ENCODE measurements at regions not wholly inside any gene's neighbourhood (a gene's known extent, or its start where the extent isn't known, plus 50 kb on each side); places are given as distances from the start of the nearest gene placed in this dataset.

DNA sequence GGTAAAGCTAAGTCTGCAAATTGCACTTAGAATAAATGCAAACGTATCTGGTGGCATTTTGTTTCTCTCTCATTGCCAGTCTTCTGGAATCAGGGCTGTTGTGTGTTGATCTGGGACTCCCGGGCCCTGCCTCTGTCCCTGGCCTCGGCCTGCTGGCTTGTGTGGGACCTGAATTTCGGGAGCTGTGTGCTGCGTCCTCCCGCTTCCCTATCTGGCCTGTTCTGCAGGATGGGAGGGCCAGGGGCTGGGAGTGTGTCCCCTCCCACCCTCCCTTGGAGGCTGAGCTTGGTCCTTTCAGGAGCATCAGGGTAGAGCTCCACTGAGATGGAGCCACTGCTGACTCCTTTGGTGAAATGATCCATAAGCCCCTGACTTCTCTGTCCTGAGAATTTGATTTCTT lies 118.5 kb downstream of the ACKR3 start:
- Histone ChIP-seq H3K27me3 (no peaks in the 10 kb centered on the region), H3K4me3 (no peak overlapping the region), H3K36me3 (no peaks in the 10 kb centered on the region), H3K4me1 (no peaks in the 10 kb centered on the region), H3K9me3 (no peaks in the 10 kb centered on the region), H3K27ac (no peak overlapping the region)
- DNase-seq: no peak
- WGBS, 2 donors (ENCODE audit: low coverage in 1 of 2): 79% methylated on average over 6 of the region's 6 CpGs; no CpG with 5 or more reads in 1 of the 2 donors
- in situ Hi-C loops (cut with MboI; ENCODE audit: low pct_ligation_motif_present in 1 of 4, low pct_unique_long_range_greater_than_20kb in 1 of 4, low sequenced_read_pairs in 3 of 4): no loop called here
- TF ChIP-seq POLR2AphosphoS5 (IDR thresholded peaks at IDR 0.05): no peak
- TF ChIP-seq EP300 (IDR thresholded peaks at IDR 0.05; ENCODE audit: low read depth): no peak
- TF ChIP-seq, protein P1, sequence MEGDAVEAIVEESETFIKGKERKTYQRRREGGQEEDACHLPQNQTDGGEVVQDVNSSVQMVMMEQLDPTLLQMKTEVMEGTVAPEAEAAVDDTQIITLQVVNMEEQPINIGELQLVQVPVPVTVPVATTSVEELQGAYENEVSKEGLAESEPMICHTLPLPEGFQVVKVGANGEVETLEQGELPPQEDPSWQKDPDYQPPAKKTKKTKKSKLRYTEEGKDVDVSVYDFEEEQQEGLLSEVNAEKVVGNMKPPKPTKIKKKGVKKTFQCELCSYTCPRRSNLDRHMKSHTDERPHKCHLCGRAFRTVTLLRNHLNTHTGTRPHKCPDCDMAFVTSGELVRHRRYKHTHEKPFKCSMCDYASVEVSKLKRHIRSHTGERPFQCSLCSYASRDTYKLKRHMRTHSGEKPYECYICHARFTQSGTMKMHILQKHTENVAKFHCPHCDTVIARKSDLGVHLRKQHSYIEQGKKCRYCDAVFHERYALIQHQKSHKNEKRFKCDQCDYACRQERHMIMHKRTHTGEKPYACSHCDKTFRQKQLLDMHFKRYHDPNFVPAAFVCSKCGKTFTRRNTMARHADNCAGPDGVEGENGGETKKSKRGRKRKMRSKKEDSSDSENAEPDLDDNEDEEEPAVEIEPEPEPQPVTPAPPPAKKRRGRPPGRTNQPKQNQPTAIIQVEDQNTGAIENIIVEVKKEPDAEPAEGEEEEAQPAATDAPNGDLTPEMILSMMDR (IDR thresholded peaks at IDR 0.05): no peak
- TF ChIP-seq POLR2A (IDR thresholded peaks at IDR 0.05): no peak
- intact Hi-C loops (cut with DNase I; ENCODE audit: low total_unique reads): no loop called here

DNA sequence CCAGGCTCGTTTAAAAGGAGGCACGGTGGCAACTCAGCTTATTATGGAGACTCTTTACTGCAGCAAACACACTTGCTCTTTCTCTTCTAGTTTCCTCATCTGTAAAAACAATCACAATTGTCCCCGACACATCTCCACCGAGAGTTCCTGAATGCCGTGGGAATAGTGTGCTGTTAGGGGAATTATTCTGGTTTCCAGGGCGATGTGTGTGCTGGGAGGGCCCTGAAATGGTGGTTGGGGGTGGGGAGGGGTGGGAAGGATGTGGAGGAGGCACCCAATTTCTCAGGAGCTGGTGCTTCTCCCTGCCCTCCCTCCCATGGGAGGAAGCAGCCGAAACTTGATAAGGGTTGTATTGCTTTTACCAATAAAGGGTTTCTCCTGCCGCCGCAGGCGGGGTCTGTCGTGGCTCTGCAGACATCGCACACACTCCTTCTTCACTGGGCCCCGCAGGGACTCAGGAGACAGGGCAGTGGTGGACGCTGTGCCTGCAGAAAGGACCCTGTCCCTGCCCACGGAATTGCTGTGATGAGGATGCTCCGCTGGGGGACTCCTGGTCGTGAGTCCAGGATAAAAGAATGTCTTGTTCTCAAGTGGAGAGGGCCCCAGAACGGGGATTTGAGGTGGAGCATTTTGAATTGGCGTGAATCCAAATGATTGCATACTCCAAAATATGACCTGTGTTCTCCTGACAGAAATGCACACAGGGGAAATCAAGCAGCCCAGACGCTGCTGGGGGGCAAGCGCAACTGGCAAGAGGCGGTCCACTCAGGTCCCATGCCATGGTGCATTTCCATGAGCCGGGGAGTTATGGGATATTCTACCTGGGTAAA lies 119.2 kb downstream of the ACKR3 start:
- H3K27me3 ChIP-seq: no peaks in the 10 kb centered on the region
- H3K4me3 ChIP-seq: no peak overlapping the region
- DNase-seq: no peak
- intact Hi-C loops (cut with DNase I; ENCODE audit: low total_unique reads) (no loop called here), in situ Hi-C loops (cut with MboI; ENCODE audit: low pct_ligation_motif_present in 1 of 4, low pct_unique_long_range_greater_than_20kb in 1 of 4, low sequenced_read_pairs in 3 of 4) (no loop called here)
- no peak overlapping the region for H3K27ac ChIP-seq
- WGBS, 2 donors (ENCODE audit: low coverage in 1 of 2): 70 to 71% methylated on average over 9 to 23 of the region's 23 CpGs
- no peaks in the 10 kb centered on the region for H3K36me3 ChIP-seq
- no peaks in the 10 kb centered on the region for H3K9me3 ChIP-seq
- TF ChIP-seq, protein P1 (IDR thresholded peaks at IDR 0.05): no peak
- TF ChIP-seq POLR2AphosphoS5 (IDR thresholded peaks at IDR 0.05): no peak
- no peak for TF ChIP-seq EP300 (IDR thresholded peaks at IDR 0.05; ENCODE audit: low read depth)
- TF ChIP-seq POLR2A (IDR thresholded peaks at IDR 0.05): no peak
- no peaks in the 10 kb centered on the region for H3K4me1 ChIP-seq

DNA sequence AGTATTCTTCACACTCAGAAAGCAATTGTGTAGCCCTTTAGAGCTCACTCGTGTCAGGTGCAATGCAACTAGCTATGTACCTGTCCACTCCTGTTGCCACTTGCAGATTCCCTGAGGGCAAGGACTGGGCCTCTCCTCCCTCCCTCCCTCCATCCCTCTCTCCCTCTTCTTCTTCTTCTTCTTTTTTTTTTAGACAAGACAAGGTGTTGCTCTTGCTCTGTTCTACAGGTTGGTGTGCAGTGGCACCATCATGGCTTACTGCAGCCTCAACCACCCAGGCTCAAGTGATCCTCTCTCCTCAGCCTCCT lies 119.7 kb downstream of the ACKR3 start:
- Histone ChIP-seq H3K4me3 (no peak overlapping the region), H3K27ac (no peak overlapping the region), H3K9me3 (no peaks in the 10 kb centered on the region), H3K4me1 (no peaks in the 10 kb centered on the region), H3K36me3 (no peaks in the 10 kb centered on the region), H3K27me3 (no peaks in the 10 kb centered on the region)
- no peak for DNase-seq
- no peak for TF ChIP-seq POLR2AphosphoS5 (IDR thresholded peaks at IDR 0.05)
- no peak for TF ChIP-seq EP300 (IDR thresholded peaks at IDR 0.05; ENCODE audit: low read depth)
- TF ChIP-seq, protein P1 (IDR thresholded peaks at IDR 0.05): no peak
- no peak for TF ChIP-seq POLR2A (IDR thresholded peaks at IDR 0.05)
- WGBS, 2 donors (ENCODE audit: low coverage in 1 of 2): 59% methylated on average over 1 of the region's 1 CpG; no CpG with 5 or more reads in 1 of the 2 donors
- in situ Hi-C loops (cut with MboI; ENCODE audit: low pct_ligation_motif_present in 1 of 4, low pct_unique_long_range_greater_than_20kb in 1 of 4, low sequenced_read_pairs in 3 of 4): no loop called here
- intact Hi-C loops (cut with DNase I; ENCODE audit: low total_unique reads): no loop called here

DNA sequence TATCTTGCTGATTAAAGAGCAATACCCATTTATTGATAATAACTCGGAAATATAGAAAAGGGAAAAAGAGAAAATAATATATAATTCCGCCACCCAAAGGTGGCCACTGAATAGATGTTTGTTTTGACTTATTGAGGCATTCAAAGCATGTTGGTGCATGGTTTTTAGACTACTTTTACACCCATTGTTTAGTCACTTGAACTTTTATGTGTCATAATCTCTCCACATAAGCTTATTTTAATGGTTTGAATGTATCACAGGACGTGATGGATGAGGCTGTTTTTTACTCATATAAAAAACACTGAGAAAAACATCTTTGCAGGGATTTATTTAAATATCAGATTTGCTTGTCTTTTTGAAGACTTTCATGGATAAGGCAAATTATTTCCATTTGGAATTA lies 120.4 kb downstream of the ACKR3 start:
- H3K27me3 ChIP-seq: no peaks in the 10 kb centered on the region
- no peaks in the 10 kb centered on the region for H3K36me3 ChIP-seq
- TF ChIP-seq POLR2A (IDR thresholded peaks at IDR 0.05) (no peak), POLR2AphosphoS5 (IDR thresholded peaks at IDR 0.05) (no peak), EP300 (IDR thresholded peaks at IDR 0.05; ENCODE audit: low read depth) (no peak)
- TF ChIP-seq, protein P1 (IDR thresholded peaks at IDR 0.05): no peak
- intact Hi-C loops (cut with DNase I; ENCODE audit: low total_unique reads) (no loop called here), in situ Hi-C loops (cut with MboI; ENCODE audit: low pct_ligation_motif_present in 1 of 4, low pct_unique_long_range_greater_than_20kb in 1 of 4, low sequenced_read_pairs in 3 of 4) (no loop called here)
- no peak for DNase-seq
- H3K9me3 ChIP-seq: no peaks in the 10 kb centered on the region
- no peak overlapping the region for H3K27ac ChIP-seq
- WGBS, 2 donors (ENCODE audit: low coverage in 1 of 2): 74 to 89% methylated on average over 3 of the region's 3 CpGs
- H3K4me1 ChIP-seq: no peaks in the 10 kb centered on the region
- H3K4me3 ChIP-seq: no peak overlapping the region
